OCI-LY1 (cell line): ENCODE measurements at regions not wholly inside any gene's neighbourhood (a gene's known extent, or its start where the extent isn't known, plus 50 kb on each side); places are given as distances from the start of the nearest gene placed in this dataset.

Source experiments
- H2AFZ ChIP-seq: fragments of 200-600 bp; sonication (generic), shearing (Covaris generic); 2 replicates; pipeline ENCODE4 v1.6.0; 2014; ENCODE audit warnings: antibody characterized with exemption, mild to moderate bottlenecking, low read length
- H3F3A ChIP-seq: fragments of 200-600 bp; sonication (generic), shearing (Covaris generic); 2 replicates; pipeline ENCODE4 v1.6.0; 2014; ENCODE audit warnings: mild to moderate bottlenecking, antibody characterized with exemption, low read length, moderate library complexity; ENCODE audit not compliant: insufficient read depth
- H3K27ac ChIP-seq: fragments of 200-600 bp; sonication (generic); 2 replicates; pipeline ENCODE4 v1.5.1; 2014; ENCODE audit warnings: low read length, mixed run types, mild to moderate bottlenecking, low read depth; ENCODE audit not compliant: poor library complexity, severe bottlenecking
- H3K27me3 ChIP-seq: fragments of 200-600 bp; sonication (generic); 2 replicates; pipeline ENCODE4 v1.6.0; 2014; ENCODE audit warnings: antibody characterized with exemption, mild to moderate bottlenecking, low read length, moderate library complexity; ENCODE audit not compliant: insufficient read depth
- H3K36me3 ChIP-seq: fragments of 200-600 bp; sonication (generic); 2 replicates; pipeline ENCODE4 v1.6.1; 2014; ENCODE audit warnings: mild to moderate bottlenecking, antibody characterized with exemption, low read length, moderate library complexity, mixed read lengths; ENCODE audit not compliant: insufficient read depth
- H3K4me1 ChIP-seq: fragments of 200-600 bp; sonication (generic); 2 replicates; pipeline ENCODE4 v1.5.1; 2014; ENCODE audit warnings: mild to moderate bottlenecking, low read length, moderate library complexity; ENCODE audit not compliant: insufficient read depth, severe bottlenecking
- H3K4me2 ChIP-seq: fragments of 200-600 bp; sonication (generic), shearing (Covaris generic); 2 replicates; pipeline ENCODE4 v1.6.1; 2014; ENCODE audit warnings: low read length
- H3K4me3 ChIP-seq: fragments of 200-600 bp; sonication (generic); 2 replicates; pipeline ENCODE4 v1.5.1; 2014; ENCODE audit warnings: low read length, low read depth, mild to moderate bottlenecking, mixed read lengths; ENCODE audit not compliant: poor library complexity, severe bottlenecking
- H3K79me2 ChIP-seq: fragments of 200-600 bp; shearing (Covaris generic); 2 replicates; pipeline ENCODE4 v1.6.1; 2016; ENCODE audit warnings: mixed run types, low read length, mixed read lengths; ENCODE audit not compliant: insufficient read depth
- H3K9ac ChIP-seq: fragments of 200-600 bp; sonication (generic), shearing (Covaris generic); 2 replicates; pipeline ENCODE4 v1.6.1; 2014; ENCODE audit warnings: mild to moderate bottlenecking, low read length, mixed read lengths
- H3K9me2 ChIP-seq: fragments of 200-600 bp; sonication (generic), shearing (Covaris generic); 2 replicates; pipeline ENCODE4 v1.6.1; 2014; ENCODE audit warnings: low read depth, mild to moderate bottlenecking, low read length, mixed read lengths
- H3K9me3 ChIP-seq: fragments of 200-600 bp; shearing (Covaris generic); 2 replicates; pipeline ENCODE4 v1.6.1; 2014; ENCODE audit warnings: low read length, mixed read lengths
- H4K20me1 ChIP-seq: fragments of 200-600 bp; sonication (generic), shearing (Covaris generic); 2 replicates; pipeline ENCODE4 v1.6.0; 2016; ENCODE audit warnings: mild to moderate bottlenecking, low read length; ENCODE audit not compliant: insufficient read depth
- CTCF ChIP-seq: fragments of 200-600 bp; sonication (generic), shearing (Covaris generic); IDR thresholded peaks from 2 replicates; pipeline ENCODE4 v1.5.1; 2017; ENCODE audit warnings: mild to moderate bottlenecking, antibody characterized with exemption, low read length, moderate library complexity, mixed read lengths
- EZH2 ChIP-seq: fragments of 200-600 bp; sonication (generic), shearing (Covaris generic); IDR thresholded peaks from 2 replicates; pipeline ENCODE4 v1.8.0; 2017; ENCODE audit warnings: borderline replicate concordance, mixed run types, mild to moderate bottlenecking, antibody characterized with exemption, low read length, moderate library complexity, mixed read lengths

GRCh38 chr12:66035288-66035966, 95.1 kb downstream of the LLPH start:
- no peak overlapping the region for H3K27ac ChIP-seq
- H3K9me2 ChIP-seq: no peaks in the 10 kb centered on the region
- no peaks in the 10 kb centered on the region for H3K79me2 ChIP-seq
- no peaks in the 10 kb centered on the region for H3K9me3 ChIP-seq
- no peak overlapping the region for H3K9ac ChIP-seq
- H3K27me3 ChIP-seq: no peaks in the 10 kb centered on the region
- no peaks in the 10 kb centered on the region for H4K20me1 ChIP-seq
- H3F3A ChIP-seq: no peaks in the 10 kb centered on the region
- no peaks in the 10 kb centered on the region for H3K36me3 ChIP-seq
- peak; percentile 42; the same call in 1 of the 2 replicates for TF ChIP-seq CTCF
- TF ChIP-seq EZH2: no peak
- no peak overlapping the region for H2AFZ ChIP-seq
- H3K4me3 ChIP-seq: no peak overlapping the region
- no peaks in the 10 kb centered on the region for H3K4me1 ChIP-seq
- H3K4me2 ChIP-seq: no peak overlapping the region

DNA sequence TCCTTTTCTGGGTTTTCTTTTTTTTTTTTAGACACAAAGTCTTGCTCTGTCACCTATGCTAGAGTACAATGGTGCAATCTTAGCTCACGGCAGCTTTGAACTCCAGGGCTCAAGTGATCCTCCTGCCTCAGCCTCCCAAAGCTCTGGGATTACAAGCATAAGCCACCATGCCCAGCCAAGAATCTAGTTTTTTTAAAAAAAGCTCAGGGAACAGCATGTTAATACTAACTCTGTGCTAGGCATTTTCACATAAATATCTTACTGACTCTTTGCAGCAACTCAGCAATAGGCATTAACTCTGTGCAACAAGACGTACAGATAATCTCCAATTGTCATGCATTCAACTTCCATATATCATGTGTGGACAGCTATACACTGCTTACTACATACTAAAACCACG, 97.4 kb downstream of the LLPH start:
- no peaks in the 10 kb centered on the region for H4K20me1 ChIP-seq
- no peak overlapping the region for H3K4me2 ChIP-seq
- TF ChIP-seq CTCF: no peak
- TF ChIP-seq EZH2: no peak

GRCh38 chr12:66032739-66033138, 97.8 kb downstream of the LLPH start:
- Histone ChIP-seq H3K4me2 (no peak overlapping the region), H3K9me3 (no peaks in the 10 kb centered on the region), H3K9me2 (no peaks in the 10 kb centered on the region), H3K27ac (no peak overlapping the region), H3K4me3 (no peak overlapping the region), H3K79me2 (no peaks in the 10 kb centered on the region), H3K4me1 (no peaks in the 10 kb centered on the region), H4K20me1 (no peaks in the 10 kb centered on the region), H3F3A (no peaks in the 10 kb centered on the region), H3K27me3 (no peaks in the 10 kb centered on the region), H3K36me3 (no peaks in the 10 kb centered on the region), H2AFZ (no peak overlapping the region), H3K9ac (no peak overlapping the region)
- TF ChIP-seq CTCF (no peak), EZH2 (no peak)

More for the DNA sequence above, 97.4 kb downstream of the LLPH start:
- Histone ChIP-seq H3K27me3 (no peaks in the 10 kb centered on the region), H3K9me3 (no peaks in the 10 kb centered on the region), H3F3A (no peaks in the 10 kb centered on the region), H2AFZ (no peak overlapping the region), H3K36me3 (no peaks in the 10 kb centered on the region), H3K27ac (no peak overlapping the region), H3K9ac (no peak overlapping the region), H3K9me2 (no peaks in the 10 kb centered on the region), H3K79me2 (no peaks in the 10 kb centered on the region), H3K4me3 (no peak overlapping the region), H3K4me1 (no peaks in the 10 kb centered on the region)
